Fibroblast of peridontal ligament (primary cell): ENCODE measurements at regions not wholly inside any gene's neighbourhood (a gene's known extent, or its start where the extent isn't known, plus 50 kb on each side); places are given as distances from the start of the nearest gene placed in this dataset.

Source experiments
- DNase-seq: peaks from one replicate; pipeline ENCODE4 v3.0.0-alpha.2; 2010; ENCODE audit errors: extremely low read depth

DNA sequence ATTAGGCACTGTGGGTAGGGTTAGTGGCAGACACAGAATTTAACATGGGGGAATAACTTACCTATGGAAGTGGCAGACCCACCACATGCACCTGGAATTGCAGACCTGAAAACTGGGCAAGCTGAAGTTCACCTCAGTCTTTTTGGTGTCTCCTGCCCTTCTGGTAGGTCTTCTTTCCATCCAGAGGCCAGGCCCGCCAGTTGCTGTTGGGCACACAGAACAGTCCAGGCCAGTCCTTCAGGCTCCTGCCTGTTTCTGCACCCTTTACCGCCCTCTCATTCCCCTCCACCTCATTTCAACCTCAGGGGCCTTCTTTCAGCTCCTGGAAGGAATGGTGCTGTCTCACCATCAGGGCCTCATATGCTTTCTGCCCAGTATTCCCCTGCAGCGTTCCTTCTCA, 358.9 kb upstream of the ETAA1 start:
- DNase-seq, result no peak

DNA sequence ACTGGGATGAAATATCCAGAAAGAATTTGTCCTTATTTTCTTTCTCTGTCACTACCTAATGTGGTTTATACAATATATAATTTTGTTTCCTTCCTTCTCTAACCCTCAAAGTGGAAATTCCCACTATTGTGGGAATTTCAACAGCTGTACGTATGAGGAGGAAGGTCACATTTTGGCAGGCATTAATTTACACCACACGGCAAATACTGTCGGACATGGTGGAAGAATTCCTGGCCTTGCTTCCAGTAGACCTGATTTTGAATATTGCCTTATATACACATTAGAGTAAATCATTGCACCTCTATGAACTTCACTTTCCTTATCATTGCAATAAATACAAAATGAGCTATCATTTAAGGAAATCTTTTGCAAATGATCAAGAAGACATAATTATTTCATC, 358.1 kb upstream of the ETAA1 start:
- DNase-seq, result no peak

DNA sequence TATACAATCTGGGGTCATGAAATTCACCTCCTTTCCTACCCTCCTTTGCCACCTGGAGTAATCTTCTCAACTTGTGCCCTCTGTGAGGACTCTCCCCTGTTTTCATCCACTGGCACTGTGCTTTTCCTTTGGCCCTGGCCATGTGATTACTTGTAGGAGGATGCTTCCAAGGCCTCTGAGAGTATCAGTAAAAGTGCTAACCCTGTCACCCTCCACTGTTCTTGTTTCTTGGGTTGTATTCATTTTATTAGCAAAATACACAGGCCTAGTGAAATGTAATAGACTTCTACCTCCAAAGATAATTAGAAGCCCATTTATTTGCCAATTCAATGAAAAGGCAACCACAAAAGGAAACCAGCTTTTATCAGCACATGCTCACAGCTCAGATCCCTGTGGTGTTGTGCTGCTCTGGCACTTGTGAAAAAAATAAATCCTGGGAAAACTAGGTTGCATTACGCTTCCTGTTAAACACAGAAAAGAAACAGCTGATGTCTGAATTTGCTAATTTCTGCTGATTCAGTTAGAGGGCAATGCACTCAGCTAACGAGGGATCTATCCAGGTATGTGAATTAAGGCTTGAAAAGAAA, 357.5 kb upstream of the ETAA1 start:
- no peak for DNase-seq

DNA sequence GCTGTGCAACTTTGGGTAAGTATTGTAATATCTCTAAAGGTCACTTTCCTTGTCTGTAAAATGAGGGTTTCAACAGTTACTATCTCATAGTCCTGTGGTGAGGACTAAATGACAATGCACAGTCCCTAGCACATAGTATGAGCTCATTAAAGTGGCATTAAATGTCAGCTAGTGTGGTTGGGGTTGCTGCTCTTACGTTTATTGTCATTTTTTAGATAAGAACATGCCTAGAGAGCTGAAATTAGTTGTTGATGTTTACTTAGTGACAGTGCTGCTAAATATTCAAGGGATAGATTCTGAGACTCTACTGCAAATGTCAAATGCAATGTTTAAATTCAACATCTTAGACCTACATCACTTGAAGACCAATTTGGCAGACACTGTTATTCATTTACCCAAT, 356.1 kb upstream of the ETAA1 start:
- DNase-seq, result no peak

DNA sequence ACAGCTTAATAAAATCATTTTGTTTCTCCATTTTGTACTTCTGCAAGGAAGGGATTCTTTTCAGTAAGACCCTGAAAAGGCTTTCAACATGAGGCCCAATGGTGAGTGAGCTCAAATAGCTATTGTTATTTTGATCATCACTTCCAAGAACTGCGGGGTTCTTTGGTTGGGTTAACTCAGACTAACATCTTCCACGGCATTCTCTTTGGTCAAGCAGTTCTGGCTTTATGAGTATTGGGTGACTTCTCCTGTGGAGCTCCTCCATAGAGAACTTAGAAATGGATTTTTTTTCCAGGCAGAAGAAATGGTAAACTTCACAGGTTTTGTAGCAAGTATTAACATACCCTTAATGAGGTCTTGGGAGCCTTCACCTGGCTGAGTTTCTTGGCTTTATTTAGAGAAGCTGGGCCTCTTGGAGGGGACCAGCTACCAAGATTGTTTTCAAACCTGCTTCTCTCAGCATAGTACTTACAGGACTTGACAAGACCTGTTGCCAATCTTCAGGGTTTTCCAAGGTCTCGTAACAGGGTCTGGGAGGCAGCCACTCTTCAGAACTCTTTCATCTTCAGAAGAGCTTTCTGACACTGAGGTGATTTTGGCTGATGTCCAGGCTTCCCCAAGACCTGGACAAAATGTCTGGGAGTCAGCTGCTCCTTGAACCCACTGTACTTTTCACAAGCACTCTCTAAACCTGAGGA, 353.2 kb upstream of the ETAA1 start:
- DNase-seq, result no peak

DNA sequence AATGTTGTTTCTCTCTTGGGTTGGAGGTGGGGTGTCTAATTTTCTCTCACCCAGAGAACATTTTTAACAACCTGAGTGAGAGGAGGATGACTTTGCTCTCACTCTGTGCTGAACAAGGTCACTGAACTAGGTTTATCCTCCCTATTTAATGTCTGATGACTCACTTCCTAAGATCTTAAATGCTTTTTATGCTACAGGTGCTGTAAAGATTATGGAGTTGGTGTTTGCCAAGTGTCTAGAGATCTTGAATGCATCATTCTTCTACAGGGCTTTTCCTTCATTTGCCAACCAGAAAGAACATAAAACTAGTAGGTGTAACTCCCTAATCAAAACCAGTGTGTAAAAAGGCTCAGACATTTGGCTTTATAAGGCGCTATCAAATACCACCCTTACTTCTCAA, 350.5 kb upstream of the ETAA1 start:
- no peak for DNase-seq

DNA sequence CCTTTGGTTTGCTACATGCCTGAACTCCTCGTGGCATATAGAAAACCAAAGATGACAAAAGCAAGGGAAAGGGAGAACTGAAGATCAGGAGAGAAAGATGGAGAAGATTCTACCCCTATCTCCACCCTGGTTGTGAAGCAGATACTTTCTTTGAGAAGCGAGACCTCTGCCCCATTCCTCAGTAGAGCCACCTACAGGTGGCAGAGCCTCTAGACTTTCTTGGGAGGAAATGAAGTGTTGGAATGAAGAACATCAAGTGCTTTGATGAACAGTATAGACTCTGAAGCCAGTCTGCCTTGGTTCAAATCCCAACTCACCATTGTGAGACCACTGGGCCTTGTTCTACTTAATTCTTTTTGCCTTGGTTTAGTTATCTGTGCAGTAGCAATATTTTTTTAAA, 348.8 kb upstream of the ETAA1 start:
- no peak for DNase-seq

DNA sequence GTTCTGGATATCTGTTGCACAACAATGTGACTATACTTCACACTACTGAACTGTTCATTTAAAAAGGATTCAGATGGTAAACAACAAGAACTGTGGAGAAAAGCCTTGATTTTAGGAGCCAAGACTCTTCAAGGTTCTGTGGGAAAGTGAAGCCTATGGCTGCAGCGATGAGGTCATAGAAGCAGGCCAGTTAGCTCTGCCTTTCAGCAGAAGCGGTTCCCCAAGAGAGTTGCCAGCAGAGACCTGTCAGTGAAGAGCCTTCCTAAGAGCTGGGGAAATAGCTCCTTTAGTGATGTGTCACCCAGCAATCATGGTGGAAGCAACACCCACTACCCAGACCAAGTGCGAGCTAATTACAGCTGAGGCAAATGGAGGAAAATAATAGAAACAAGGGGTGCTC, 346.5 kb upstream of the ETAA1 start:
- no peak for DNase-seq

DNA sequence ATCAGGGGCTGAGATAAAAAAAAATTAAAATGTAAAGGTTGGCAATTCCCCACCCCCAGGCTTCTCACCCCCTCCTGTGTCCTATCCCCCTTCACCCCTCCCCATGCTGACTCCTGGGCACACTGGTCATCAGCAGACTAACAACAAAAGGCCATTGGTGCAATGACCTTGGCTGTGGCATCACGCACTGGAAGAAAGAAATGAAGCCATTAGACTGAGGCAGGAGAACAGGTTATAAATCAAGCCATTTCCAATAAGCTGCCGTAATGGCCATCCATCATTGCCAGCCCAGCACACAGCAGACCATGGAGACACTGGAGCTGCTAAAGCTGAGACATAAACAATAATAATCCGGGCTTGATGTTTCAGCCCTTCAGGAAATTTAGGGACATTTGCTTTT, 342.4 kb upstream of the ETAA1 start:
- no peak for DNase-seq

DNA sequence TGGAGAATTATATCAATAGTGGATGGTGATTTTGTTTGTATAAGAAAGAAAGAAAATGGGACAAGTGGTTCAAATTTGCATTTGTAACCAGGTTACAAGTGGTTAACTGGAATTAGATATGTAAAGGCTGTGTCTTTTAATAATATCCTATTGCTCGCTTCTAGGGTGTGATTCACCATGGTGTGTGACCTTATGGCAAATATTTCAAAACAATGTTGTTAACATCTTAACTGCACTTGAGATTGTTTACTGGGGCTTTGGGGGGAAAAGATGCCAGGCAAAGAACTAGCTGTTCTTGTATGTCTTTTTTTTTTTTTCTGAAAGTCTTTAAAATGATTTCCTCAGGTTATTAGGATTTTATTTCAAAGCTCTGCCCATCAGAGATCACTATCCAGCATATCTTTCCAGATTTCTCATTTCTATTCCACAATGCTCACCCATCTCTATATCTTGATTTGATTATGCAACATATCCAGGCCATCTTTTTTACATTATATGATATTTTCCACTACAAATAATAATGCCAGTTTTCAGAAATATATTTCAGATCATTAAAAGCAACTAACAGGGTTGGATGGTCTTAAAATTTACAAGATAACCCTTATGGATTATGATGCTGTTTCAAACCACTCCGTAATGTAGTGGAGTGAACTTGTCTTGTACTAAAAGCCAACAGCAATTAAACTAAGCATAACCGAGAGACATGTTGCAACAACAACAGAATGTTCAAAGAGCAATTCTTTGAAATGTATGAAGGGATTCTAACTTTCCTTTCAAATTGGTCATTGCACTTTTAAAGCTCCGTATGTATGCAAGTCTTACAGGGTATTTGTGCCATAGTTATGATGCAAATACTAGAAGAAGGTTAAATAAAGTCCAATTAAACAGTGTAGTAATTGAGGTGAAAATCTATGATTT, 341.5 kb upstream of the ETAA1 start:
- DNase-seq, result no peak

DNA sequence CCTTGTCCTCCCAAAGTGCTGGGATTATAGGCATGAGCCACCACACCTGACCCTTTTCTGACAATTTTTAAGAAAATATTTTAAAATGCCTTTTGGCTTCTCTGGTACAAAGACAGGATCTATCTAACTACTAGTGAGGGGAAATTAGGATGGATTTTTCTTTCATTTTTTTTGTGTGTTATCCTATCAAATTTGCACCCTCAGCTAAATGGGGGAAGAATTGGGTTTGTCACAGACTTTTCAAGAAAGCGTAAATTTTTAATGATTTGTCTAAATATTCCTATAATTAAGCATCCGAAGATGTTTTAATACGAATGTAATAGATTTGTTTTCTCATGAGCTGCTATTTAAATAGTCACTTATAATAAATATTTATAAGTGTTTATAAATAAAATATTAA, 340.0 kb upstream of the ETAA1 start:
- DNase-seq, result no peak

DNA sequence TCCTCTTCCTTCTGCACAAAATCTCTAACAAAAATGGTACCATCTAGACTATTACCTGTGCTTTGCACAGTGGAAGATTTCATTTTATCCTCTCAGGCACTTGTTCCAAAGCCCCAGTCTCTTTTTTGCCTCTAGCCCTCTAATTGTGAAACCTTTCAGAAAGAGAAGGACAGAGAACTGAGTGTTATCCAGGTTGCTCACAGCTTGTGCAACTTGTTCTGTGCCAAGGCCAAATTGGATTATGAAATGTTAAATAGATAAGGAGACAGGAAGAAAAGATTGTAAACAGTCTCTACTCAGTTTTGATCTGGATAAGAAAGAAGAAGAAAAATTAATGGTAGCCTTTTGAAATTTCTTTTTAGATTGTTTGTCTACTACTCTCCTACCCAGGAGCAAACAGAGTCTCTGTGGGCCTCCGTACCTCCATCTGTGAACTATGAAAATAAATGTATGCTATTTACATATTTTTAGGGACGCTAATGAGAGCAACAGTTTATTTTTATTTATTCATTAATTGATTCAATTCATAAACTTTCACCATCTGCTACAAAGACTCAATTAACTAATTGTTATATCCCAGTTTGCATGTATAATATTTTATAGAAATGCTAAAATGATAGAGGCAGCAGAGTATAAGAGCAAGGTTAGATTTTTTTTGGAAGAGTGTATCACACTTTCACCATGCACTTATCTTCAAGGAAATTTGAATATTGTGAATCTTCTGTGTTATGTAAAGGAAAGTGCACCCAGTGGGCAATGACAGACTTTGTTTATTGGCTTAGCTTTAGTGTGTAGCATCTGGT, 339.0 kb upstream of the ETAA1 start:
- DNase-seq, result no peak

DNA sequence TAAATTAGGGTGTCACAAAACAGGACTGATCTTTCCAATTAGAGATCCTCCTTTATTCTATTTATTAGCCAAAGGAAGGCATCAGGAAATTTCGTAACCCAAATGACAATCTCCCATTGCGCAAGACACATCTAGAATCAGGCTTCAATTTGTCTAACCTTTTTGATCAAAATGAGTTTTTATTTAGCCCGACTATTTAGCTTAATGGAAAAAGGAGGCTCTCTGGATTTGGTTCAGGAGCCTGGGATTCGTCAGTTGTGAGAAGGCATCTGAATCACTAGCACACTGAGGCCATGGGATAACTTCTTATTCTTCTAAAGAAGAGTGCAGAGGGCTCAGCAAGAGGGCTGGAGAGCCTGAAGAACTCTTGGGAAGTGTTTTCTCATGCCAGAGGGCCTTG, 332.1 kb upstream of the ETAA1 start:
- no peak for DNase-seq

DNA sequence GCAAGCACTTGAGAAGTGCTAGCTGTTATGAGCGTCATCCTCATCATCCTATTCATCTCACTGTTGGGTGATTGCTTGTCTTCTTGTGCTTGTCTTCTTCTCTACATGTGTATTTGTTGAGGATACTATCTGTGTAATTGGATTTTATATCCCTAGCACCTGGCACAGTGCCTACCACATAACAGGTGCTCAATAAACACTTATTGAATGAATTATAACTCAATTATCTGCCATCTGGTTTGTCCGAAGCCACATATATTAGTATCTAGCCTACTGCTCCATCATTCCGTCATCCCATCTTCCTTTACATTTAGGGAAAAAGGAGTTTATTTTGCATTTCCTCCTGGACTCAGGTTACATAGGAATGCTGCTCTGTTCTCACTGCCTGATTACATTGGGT, 330.4 kb upstream of the ETAA1 start:
- no peak for DNase-seq

DNA sequence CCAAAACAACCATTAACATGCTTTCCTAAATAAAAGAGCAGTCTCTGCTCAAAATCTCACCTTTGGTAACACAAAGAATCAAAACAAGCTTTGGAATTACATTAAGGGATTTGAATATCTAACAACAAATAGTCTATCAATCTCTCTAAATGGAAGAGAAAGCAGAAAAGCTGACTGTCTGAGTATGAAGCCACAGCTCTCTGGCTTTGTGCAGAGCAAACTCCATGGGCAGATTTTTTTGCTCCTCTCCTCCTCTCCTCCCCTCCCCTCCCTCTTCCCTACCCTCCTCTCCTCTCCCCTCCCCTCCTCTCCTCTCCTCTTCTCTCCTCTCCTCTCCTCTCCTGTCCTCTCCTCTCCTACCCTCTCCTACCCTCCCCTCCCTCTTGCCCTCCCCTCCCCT, 329.5 kb upstream of the ETAA1 start:
- no peak for DNase-seq

DNA sequence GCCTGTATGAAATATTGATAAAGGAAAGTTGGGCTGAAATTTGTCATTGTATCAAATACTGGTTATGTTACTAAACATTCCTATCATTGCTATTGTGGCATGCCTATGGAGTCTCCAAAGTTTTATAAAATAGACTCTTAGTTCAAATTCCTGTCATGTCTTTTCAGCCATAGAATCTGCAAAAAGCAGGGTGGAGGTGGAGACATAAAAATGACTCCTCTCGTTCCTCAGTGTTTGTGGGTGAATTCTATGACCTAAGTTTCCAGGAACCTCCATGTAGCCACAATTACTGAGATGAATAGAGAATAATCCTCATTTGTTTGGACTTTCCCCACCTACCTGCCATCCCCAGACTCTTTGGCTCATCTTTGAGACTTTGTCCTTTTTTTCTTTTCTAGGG, 326.3 kb upstream of the ETAA1 start:
- no peak for DNase-seq

DNA sequence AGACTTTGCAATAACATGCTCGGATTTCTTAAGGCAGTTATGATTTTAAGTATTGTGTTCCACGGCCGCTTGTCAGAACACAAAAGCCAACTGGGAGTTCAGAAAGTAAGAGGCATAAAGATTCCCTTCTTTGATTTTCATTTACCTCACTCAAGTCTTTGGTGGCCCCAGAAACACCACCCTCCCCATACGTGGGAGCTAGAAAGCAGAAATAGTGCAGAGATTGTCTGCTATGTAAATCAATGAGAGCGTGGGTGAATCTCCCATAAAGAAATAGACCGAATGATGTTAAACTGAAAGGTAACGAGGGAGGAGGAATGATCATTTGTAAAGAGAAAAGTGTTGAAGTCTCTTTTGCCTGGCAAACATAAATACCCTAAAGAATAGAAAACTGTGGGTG, 322.1 kb upstream of the ETAA1 start:
- DNase-seq, result no peak

DNA sequence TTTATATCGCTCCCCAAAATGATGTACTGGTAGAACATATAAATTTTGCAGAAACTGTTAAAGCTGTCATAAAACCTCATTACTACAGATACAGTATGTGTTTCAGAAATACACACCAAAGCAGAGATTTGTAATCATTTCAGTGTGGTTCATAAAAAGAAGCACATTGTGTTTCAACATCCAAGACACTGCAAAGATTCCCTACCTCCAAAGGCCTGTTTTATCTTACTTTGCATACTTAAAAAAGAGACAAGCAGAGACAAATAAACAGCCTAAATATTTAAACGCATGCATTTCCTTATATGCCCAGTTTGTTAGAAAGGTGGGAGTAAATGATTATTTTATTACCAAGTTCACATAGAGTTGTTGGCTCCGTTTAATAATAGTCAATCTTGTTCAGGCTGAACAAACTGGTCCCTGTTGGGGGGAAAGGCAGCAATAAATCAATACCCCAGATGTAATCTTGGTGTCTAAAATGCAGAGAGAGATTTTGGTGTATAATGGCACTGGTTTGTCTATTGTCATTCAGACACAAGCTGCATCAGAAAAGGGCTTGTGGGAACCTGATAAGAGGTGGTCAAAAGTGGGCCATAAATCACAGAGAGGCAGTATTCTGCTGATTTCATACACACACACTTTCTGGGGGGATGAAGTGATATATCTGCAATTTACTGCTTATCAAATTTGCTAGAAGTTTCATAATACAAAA, 321.4 kb upstream of the ETAA1 start:
- DNase-seq, result no peak

DNA sequence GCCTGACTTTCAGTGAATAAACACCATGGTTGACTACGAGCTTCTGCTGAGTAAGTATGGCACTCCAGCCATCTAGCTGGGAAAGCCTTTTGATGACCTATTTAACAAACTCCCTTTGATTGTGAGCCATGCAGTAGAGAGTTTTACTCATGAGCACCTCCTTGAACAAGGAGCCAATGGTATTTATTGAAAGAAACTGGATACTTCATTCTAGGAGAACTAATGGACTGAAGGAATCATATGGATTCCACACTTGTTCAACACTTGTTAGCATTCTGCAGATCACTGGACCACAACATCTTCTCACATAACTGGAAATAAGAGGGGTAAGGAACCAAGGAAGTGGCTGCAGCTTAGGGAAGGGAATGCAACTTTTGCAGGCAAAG, 320.9 kb upstream of the ETAA1 start:
- DNase-seq, result no peak

DNA sequence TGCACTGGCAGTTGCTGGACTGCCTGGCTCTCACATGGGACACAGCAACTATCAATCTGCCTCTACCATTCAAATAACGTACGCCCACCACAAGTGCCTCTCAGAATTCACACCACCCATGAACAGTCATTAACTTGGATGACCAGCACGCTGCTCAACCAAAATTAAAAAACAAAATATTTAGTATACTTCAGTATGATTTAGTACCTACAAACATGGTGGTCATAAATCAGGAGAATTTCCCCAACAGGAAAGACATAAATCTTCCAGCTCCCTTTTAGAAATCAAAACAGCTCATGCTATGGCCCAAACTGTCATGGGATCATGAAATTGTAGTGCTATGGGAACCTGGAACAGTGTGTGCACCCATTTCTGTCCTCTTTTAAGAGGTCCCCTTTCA, 317.4 kb upstream of the ETAA1 start:
- no peak for DNase-seq

DNA sequence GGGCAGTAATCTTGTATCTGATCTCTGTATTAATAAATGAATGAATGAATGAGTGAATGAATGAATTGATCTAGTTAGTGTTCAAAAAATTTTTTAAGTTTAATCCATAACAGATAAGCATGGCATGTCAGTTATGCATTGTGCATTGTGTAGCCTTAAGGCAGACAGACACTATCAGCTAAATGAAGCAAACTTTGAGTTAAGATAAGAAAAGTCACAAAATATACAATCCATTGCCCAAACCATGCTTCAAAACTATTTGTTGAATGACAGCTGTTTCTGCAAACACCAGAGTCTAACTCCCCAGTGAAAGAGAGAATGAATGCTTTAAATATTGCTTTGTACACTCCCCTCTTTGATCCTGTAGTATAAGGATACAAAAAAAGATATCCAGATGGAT, 314.3 kb upstream of the ETAA1 start:
- DNase-seq, result no peak

DNA sequence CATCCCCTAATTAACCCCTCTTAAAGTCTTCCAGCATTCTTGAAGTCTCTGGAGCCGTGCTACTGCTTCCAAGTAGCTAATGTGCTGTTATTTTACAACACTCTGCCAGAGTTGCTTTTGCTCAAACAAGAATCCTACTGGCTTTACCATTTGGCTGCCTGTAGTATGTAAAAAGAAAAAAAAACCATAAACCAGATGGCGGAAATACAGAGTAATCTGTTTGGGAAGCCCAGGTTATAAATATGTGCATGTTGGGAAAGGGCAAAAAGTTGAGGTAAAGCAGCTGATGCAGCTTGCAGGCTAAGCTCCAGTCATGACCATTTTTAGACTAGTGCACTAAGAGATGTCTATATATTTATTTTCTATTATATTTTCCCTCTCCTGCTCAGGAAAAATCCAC, 313.2 kb upstream of the ETAA1 start:
- no peak for DNase-seq
